Mesenchymal stem cell (in vitro differentiated cells and primary cell): ENCODE measurements at regions not wholly inside any gene's neighbourhood (a gene's known extent, or its start where the extent isn't known, plus 50 kb on each side); places are given as distances from the start of the nearest gene placed in this dataset.

Experiments used
- DNase-seq: peaks from one replicate; pipeline ENCODE4 v3.0.0-alpha.2; 2013
- H2AFZ ChIP-seq: one replicate; pipeline ENCODE4 v1.6.1; 2013; ENCODE audit warnings: low read depth, mild to moderate bottlenecking, control low read depth, inconsistent platforms, low read length, moderate library complexity
- H2AK5ac ChIP-seq: 2 replicates; pipeline ENCODE4 v1.6.1; 2013; ENCODE audit warnings: low read length, moderate library complexity, mild to moderate bottlenecking, inconsistent platforms; ENCODE audit not compliant: severe bottlenecking
- H2BK120ac ChIP-seq: one replicate; pipeline ENCODE4 v1.6.1; 2013; ENCODE audit warnings: low read depth, mild to moderate bottlenecking, inconsistent platforms, low read length, moderate library complexity
- H2BK12ac ChIP-seq, 2 experiments: one replicate each; pipeline ENCODE4 v1.6.1; 2013; ENCODE audit warnings: inconsistent platforms in 2 of 2, low read length in 2 of 2, mild to moderate bottlenecking in 2 of 2, moderate library complexity in 2 of 2, control low read depth in 1 of 2
- H2BK15ac ChIP-seq: one replicate; pipeline ENCODE4 v1.6.1; 2013; ENCODE audit warnings: mild to moderate bottlenecking, low read depth, inconsistent platforms; ENCODE audit not compliant: poor library complexity, severe bottlenecking
- H2BK5ac ChIP-seq: 2 replicates; pipeline ENCODE4 v1.6.1; 2013; ENCODE audit warnings: low read depth, mild to moderate bottlenecking, low read length, control low read depth, inconsistent platforms; ENCODE audit not compliant: poor library complexity, severe bottlenecking
- H3K14ac ChIP-seq, 2 experiments: one replicate each; pipeline ENCODE4 v1.6.1; 2013; ENCODE audit warnings: inconsistent platforms in 2 of 2, low read length in 2 of 2, control low read depth in 1 of 2, mild to moderate bottlenecking in 1 of 2, moderate library complexity in 1 of 2
- H3K18ac ChIP-seq, 2 experiments: one replicate each; pipeline ENCODE4 v1.6.1; 2013; ENCODE audit warnings: inconsistent platforms in 2 of 2, low read length in 2 of 2, control low read depth in 1 of 2, low read depth in 1 of 2, mild to moderate bottlenecking in 1 of 2
- H3K23ac ChIP-seq, 2 experiments: one replicate each; pipeline ENCODE4 v1.6.1; 2013; ENCODE audit warnings: inconsistent platforms in 2 of 2, low read length in 2 of 2, mild to moderate bottlenecking in 2 of 2, moderate library complexity in 2 of 2, control low read depth in 1 of 2
- H3K27ac ChIP-seq: 2 replicates; pipeline ENCODE4 v1.5.1; 2013; ENCODE audit warnings: mild to moderate bottlenecking, moderate library complexity, low read length, control low read depth, inconsistent platforms; ENCODE audit not compliant: poor library complexity, severe bottlenecking
- H3K27me3 ChIP-seq, 2 experiments: 2 replicates each; pipeline versions ENCODE4 v1.6.1 to v1.7.0; 2013; ENCODE audit warnings: low read length in 2 of 2, mild to moderate bottlenecking in 2 of 2, moderate library complexity in 2 of 2, control low read depth in 1 of 2, inconsistent platforms in 1 of 2; ENCODE audit not compliant: control insufficient read depth in 1 of 2, insufficient read depth in 1 of 2
- H3K36me3 ChIP-seq, 2 experiments: 2 replicates each; pipeline versions ENCODE4 v1.6.1 to v1.7.0; 2013; ENCODE audit warnings: low read length in 2 of 2, control low read depth in 1 of 2, inconsistent platforms in 1 of 2, low read depth in 1 of 2, mild to moderate bottlenecking in 1 of 2; ENCODE audit not compliant: insufficient read depth in 2 of 2, control insufficient read depth in 1 of 2
- H3K4ac ChIP-seq, 2 experiments: one replicate each; pipeline ENCODE4 v1.6.1; 2013; ENCODE audit warnings: inconsistent platforms in 2 of 2, low read length in 2 of 2, mild to moderate bottlenecking in 2 of 2, moderate library complexity in 2 of 2, control low read depth in 1 of 2, low read depth in 1 of 2
- H3K4me1 ChIP-seq: 2 replicates; pipeline ENCODE4 v1.6.1; 2013; ENCODE audit warnings: low read depth, low read length, control low read depth; ENCODE audit not compliant: control insufficient read depth, insufficient read depth
- H3K4me2 ChIP-seq: 2 replicates; pipeline ENCODE4 v1.6.1; 2013; ENCODE audit warnings: low read length, mild to moderate bottlenecking, inconsistent platforms; ENCODE audit not compliant: poor library complexity, severe bottlenecking
- H3K4me3 ChIP-seq, 2 experiments: 2 replicates each; pipeline versions ENCODE4 v1.5.1 to v1.7.0; 2013; ENCODE audit warnings: low read length in 2 of 2, mild to moderate bottlenecking in 2 of 2, control low read depth in 1 of 2, low read depth in 1 of 2; ENCODE audit not compliant: insufficient read depth in 1 of 2
- H3K79me1 ChIP-seq: replicated peaks from 2 replicates; pipeline ENCODE4 v1.6.1; 2013; ENCODE audit warnings: mild to moderate bottlenecking, control low read depth, low read length, inconsistent platforms; ENCODE audit not compliant: poor library complexity, severe bottlenecking
- H3K9ac ChIP-seq: 2 replicates; pipeline ENCODE4 v1.7.0; 2013; ENCODE audit warnings: mild to moderate bottlenecking, low read length, moderate library complexity
- H3K9me3 ChIP-seq: 2 replicates; pipeline ENCODE4 v1.7.0; 2013; ENCODE audit warnings: mild to moderate bottlenecking, low read length; ENCODE audit not compliant: control insufficient read depth
- H4K8ac ChIP-seq: one replicate; pipeline ENCODE4 v1.6.1; 2013; ENCODE audit warnings: inconsistent platforms, mild to moderate bottlenecking, low read length, moderate library complexity
- H4K91ac ChIP-seq: one replicate; pipeline ENCODE4 v1.6.1; 2013; ENCODE audit warnings: mild to moderate bottlenecking, low read length, inconsistent platforms
- whole genome bisulfite sequencing: methylation state at CpG from one replicate; pipeline ENCODE4 v1.1.7; 2013; ENCODE audit warnings: mixed read lengths; 5-methylcytosine and 5-hydroxymethylcytosine counted together

- H3K4me3 ChIP-seq: no peak overlapping the region
- no peaks in the 10 kb centered on the region for H3K4me1 ChIP-seq
Observed at GRCh38 chr5:107088907-107089306, 581.8 kb downstream of the EFNA5 start.

GRCh38 chr5:107085572-107085971 is 585.2 kb downstream of the EFNA5 start:
- Histone ChIP-seq H2AFZ (no peak overlapping the region), H3K36me3 (no peaks in the 10 kb centered on the region), H3K4me3 (no peak overlapping the region), H3K27me3 (no peaks in the 10 kb centered on the region), H2BK5ac (no peak overlapping the region), H2BK15ac (no peak overlapping the region), H3K18ac (no peak overlapping the region), H3K4me2 (no peak overlapping the region), H3K9me3 (no peaks in the 10 kb centered on the region), H3K9ac (no peak overlapping the region), H2BK120ac (no peak overlapping the region), H2AK5ac (no peak overlapping the region), H4K91ac (no peak overlapping the region), H4K8ac (no peak overlapping the region), H3K4ac (no peak overlapping the region), H3K27ac (no peak overlapping the region), H3K14ac (no peak overlapping the region), H3K4me1 (no peaks in the 10 kb centered on the region), H3K79me1 (no peaks in the 10 kb centered on the region), H2BK12ac (no peak overlapping the region), H3K23ac (no peak overlapping the region)
- DNase-seq: no peak
- 87% methylated on average over 1 of the region's 1 CpG for WGBS

More at GRCh38 chr5:107088907-107089306, 581.8 kb downstream of the EFNA5 start:
- Histone ChIP-seq H2BK12ac (no peak overlapping the region), H3K9ac (no peak overlapping the region), H4K91ac (no peak overlapping the region), H3K9me3 (peaks cover 8% of the 10 kb centered on the region), H3K4me2 (no peak overlapping the region), H2AK5ac (no peak overlapping the region), H2BK5ac (no peak overlapping the region), H3K18ac (no peak overlapping the region), H3K14ac (no peak overlapping the region), H2BK15ac (no peak overlapping the region), H3K4ac (no peak overlapping the region), H2BK120ac (no peak overlapping the region), H3K79me1 (no peaks in the 10 kb centered on the region), H4K8ac (no peak overlapping the region), H3K27ac (no peak overlapping the region), H3K27me3 (no peaks in the 10 kb centered on the region), H3K36me3 (no peaks in the 10 kb centered on the region), H2AFZ (no peak overlapping the region), H3K23ac (no peak overlapping the region)
- WGBS: 81% methylated on average over 1 of the region's 1 CpG
- DNase-seq: no peak

GRCh38 chr5:107074996-107075395 is 595.7 kb downstream of the EFNA5 start:
- Histone ChIP-seq H3K27me3 (no peaks in the 10 kb centered on the region), H2BK5ac (no peak overlapping the region), H4K91ac (no peak overlapping the region), H3K14ac (no peak overlapping the region), H3K27ac (no peak overlapping the region), H2BK120ac (no peak overlapping the region), H3K4me1 (no peaks in the 10 kb centered on the region), H4K8ac (no peak overlapping the region), H2AK5ac (no peak overlapping the region), H2AFZ (no peak overlapping the region), H3K18ac (no peak overlapping the region), H3K9me3 (peaks cover 16% of the 10 kb centered on the region), H3K4me3 (no peak overlapping the region), H3K9ac (no peak overlapping the region), H3K36me3 (no peaks in the 10 kb centered on the region), H3K23ac (no peak overlapping the region), H2BK15ac (no peak overlapping the region), H3K79me1 (no peaks in the 10 kb centered on the region), H3K4me2 (no peak overlapping the region), H2BK12ac (no peak overlapping the region), H3K4ac (no peak overlapping the region)
- no peak for DNase-seq
- WGBS: 92% methylated on average over 1 of the region's 1 CpG

GRCh38 chr5:107072967-107073366 is 597.8 kb downstream of the EFNA5 start:
- H3K4me3 ChIP-seq: no peak overlapping the region
- H2BK15ac ChIP-seq: no peak overlapping the region
- H2AK5ac ChIP-seq: no peak overlapping the region

More at GRCh38 chr5:107072967-107073366, 597.8 kb downstream of the EFNA5 start:
- no peak for DNase-seq
- Histone ChIP-seq H3K9me3 (peaks cover 16% of the 10 kb centered on the region), H3K4me1 (no peaks in the 10 kb centered on the region), H2BK5ac (no peak overlapping the region), H3K4me2 (no peak overlapping the region), H4K8ac (no peak overlapping the region), H3K79me1 (no peaks in the 10 kb centered on the region), H4K91ac (no peak overlapping the region), H3K23ac (no peak overlapping the region), H3K27ac (no peak overlapping the region), H2BK12ac (no peak overlapping the region), H3K36me3 (no peaks in the 10 kb centered on the region), H3K9ac (no peak overlapping the region), H3K14ac (no peak overlapping the region), H3K4ac (no peak overlapping the region), H3K18ac (no peak overlapping the region), H3K27me3 (no peaks in the 10 kb centered on the region), H2BK120ac (no peak overlapping the region), H2AFZ (no peak overlapping the region)
- WGBS: 100% methylated on average over 1 of the region's 1 CpG
